ENCODE measurements at regions not wholly inside any gene's neighbourhood (a gene's known extent, or its start where the extent isn't known, plus 50 kb on each side); places are given as distances from the start of the nearest gene placed in this dataset.

DNA sequence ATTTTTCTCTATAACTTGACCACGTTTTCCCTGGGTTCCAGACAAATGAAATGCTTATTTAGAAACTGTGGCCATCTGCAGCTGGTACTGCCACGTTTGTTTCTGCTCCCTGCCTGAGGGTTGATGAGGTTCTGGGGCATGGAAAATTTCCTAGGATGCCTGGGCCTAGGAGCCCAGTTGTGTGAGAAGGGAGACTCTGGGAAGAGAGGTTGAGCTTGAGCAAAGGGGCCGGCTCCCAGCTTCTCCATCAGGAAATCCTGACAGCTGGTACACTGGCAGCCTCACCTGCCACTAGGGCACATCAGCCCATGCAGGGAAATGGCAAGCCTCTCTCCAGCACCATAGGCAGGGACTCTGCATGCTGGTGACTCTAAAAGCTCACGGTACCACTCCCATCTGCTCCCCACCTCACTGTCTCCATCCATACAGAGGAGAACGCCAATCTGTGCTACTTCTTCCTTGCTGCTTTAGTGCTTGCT is 165.4 kb upstream of the PPP2R3A start:
- Histone ChIP-seq H3K4me1 (ENCODE audit: insufficient read depth, low read length) (no peaks in the 10 kb centered on the region), H3K4me2 (ENCODE audit: insufficient read depth, low read length) (no peak overlapping the region), H2AFZ (ENCODE audit: low read depth, low read length) (no peak overlapping the region), H3K27ac (ENCODE audit: low read length) (no peak overlapping the region), H3K9me3 (ENCODE audit: insufficient read depth, low read length, severe bottlenecking) (no peaks in the 10 kb centered on the region), H4K20me1 (ENCODE audit: insufficient read depth, low read length) (no peaks in the 10 kb centered on the region), H3K27me3 (ENCODE audit: insufficient read depth, low read length, poor library complexity) (peaks cover 4% of the 10 kb centered on the region), H3K9ac (ENCODE audit: low read depth, low read length) (no peak overlapping the region), H3K36me3 (ENCODE audit: insufficient read depth, low read length) (no peaks in the 10 kb centered on the region), H3K4me3 (ENCODE audit: low read depth in 1 of 2, low read length in 2 of 2) (no peak overlapping the region), H3K79me2 (ENCODE audit: insufficient read depth, low read length) (no peaks in the 10 kb centered on the region)
- DNase-seq (no peak), ATAC-seq (ENCODE audit: insufficient read depth, low read depth) (no peak)
- no peak for TF ChIP-seq EZH2 (IDR thresholded peaks at IDR 0.05; ENCODE audit: borderline replicate concordance, low read depth, low read length, severe bottlenecking)
- TF ChIP-seq, protein P1, sequence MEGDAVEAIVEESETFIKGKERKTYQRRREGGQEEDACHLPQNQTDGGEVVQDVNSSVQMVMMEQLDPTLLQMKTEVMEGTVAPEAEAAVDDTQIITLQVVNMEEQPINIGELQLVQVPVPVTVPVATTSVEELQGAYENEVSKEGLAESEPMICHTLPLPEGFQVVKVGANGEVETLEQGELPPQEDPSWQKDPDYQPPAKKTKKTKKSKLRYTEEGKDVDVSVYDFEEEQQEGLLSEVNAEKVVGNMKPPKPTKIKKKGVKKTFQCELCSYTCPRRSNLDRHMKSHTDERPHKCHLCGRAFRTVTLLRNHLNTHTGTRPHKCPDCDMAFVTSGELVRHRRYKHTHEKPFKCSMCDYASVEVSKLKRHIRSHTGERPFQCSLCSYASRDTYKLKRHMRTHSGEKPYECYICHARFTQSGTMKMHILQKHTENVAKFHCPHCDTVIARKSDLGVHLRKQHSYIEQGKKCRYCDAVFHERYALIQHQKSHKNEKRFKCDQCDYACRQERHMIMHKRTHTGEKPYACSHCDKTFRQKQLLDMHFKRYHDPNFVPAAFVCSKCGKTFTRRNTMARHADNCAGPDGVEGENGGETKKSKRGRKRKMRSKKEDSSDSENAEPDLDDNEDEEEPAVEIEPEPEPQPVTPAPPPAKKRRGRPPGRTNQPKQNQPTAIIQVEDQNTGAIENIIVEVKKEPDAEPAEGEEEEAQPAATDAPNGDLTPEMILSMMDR (IDR thresholded peaks at IDR 0.05; ENCODE audit: borderline replicate concordance, extremely low read depth, low read length, poor library complexity, severe bottlenecking): no peak

GRCh38 chr3:135801018-135801417 is 164.5 kb upstream of the PPP2R3A start:
- no peak for TF ChIP-seq EZH2 (IDR thresholded peaks at IDR 0.05; ENCODE audit: borderline replicate concordance, low read depth, low read length, severe bottlenecking)
- TF ChIP-seq, protein P1 (IDR thresholded peaks at IDR 0.05; ENCODE audit: borderline replicate concordance, extremely low read depth, low read length, poor library complexity, severe bottlenecking): no peak
- H3K4me3 ChIP-seq (ENCODE audit: low read depth in 1 of 2, low read length in 2 of 2): no peak overlapping the region
- no peak for DNase-seq
- no peaks in the 10 kb centered on the region for H4K20me1 ChIP-seq (ENCODE audit: insufficient read depth, low read length)
- H3K79me2 ChIP-seq (ENCODE audit: insufficient read depth, low read length): no peaks in the 10 kb centered on the region
- H2AFZ ChIP-seq (ENCODE audit: low read depth, low read length): no peak overlapping the region
- H3K4me1 ChIP-seq (ENCODE audit: insufficient read depth, low read length): no peaks in the 10 kb centered on the region
- H3K27me3 ChIP-seq (ENCODE audit: insufficient read depth, low read length, poor library complexity): peaks cover 4% of the 10 kb centered on the region
- H3K4me2 ChIP-seq (ENCODE audit: insufficient read depth, low read length): no peak overlapping the region
- ATAC-seq (ENCODE audit: insufficient read depth, low read depth): no peak
- no peak overlapping the region for H3K27ac ChIP-seq (ENCODE audit: low read length)
- H3K36me3 ChIP-seq (ENCODE audit: insufficient read depth, low read length): no peaks in the 10 kb centered on the region
- H3K9ac ChIP-seq (ENCODE audit: low read depth, low read length): no peak overlapping the region
- H3K9me3 ChIP-seq (ENCODE audit: insufficient read depth, low read length, severe bottlenecking): no peaks in the 10 kb centered on the region

DNA sequence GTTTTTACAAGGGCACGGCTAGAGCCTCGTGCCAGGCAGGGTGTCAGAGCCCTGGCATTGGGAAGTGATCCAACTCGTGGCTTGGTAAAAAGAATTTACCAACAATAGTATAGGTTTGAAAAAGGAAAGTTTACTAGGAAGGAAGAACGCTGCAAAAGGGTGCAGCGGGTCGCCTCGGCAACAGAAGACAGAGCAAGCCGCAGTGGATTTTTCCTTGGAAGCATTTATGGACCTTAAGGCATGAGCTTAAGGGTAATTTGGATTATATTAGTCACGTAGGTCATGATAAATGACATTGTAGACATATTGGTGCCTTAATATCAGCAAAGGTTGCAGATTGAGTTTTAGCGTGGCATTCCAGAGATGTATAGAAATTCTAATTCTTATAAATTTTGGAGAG is 163.4 kb upstream of the PPP2R3A start:
- no peaks in the 10 kb centered on the region for H3K9me3 ChIP-seq (ENCODE audit: insufficient read depth, low read length, severe bottlenecking)
- no peaks in the 10 kb centered on the region for H3K4me1 ChIP-seq (ENCODE audit: insufficient read depth, low read length)
- DNase-seq (no peak), ATAC-seq (ENCODE audit: insufficient read depth, low read depth) (no peak)
- no peaks in the 10 kb centered on the region for H3K36me3 ChIP-seq (ENCODE audit: insufficient read depth, low read length)
- H3K27ac ChIP-seq (ENCODE audit: low read length): no peak overlapping the region
- H3K79me2 ChIP-seq (ENCODE audit: insufficient read depth, low read length): no peaks in the 10 kb centered on the region
- H3K4me3 ChIP-seq (ENCODE audit: low read depth in 1 of 2, low read length in 2 of 2): no peak overlapping the region
- peaks cover 4% of the 10 kb centered on the region for H3K27me3 ChIP-seq (ENCODE audit: insufficient read depth, low read length, poor library complexity)
- TF ChIP-seq, protein P1 (IDR thresholded peaks at IDR 0.05; ENCODE audit: borderline replicate concordance, extremely low read depth, low read length, poor library complexity, severe bottlenecking): no peak
- no peak for TF ChIP-seq EZH2 (IDR thresholded peaks at IDR 0.05; ENCODE audit: borderline replicate concordance, low read depth, low read length, severe bottlenecking)
- no peak overlapping the region for H2AFZ ChIP-seq (ENCODE audit: low read depth, low read length)
- H3K4me2 ChIP-seq (ENCODE audit: insufficient read depth, low read length): no peak overlapping the region
- H3K9ac ChIP-seq (ENCODE audit: low read depth, low read length): no peak overlapping the region
- no peaks in the 10 kb centered on the region for H4K20me1 ChIP-seq (ENCODE audit: insufficient read depth, low read length)

Data from DND-41 (cell line).